Umbilical cord (tissue), 1 donor: ENCODE measurements at regions not wholly inside any gene's neighbourhood (a gene's known extent, or its start where the extent isn't known, plus 50 kb on each side); places are given as distances from the start of the nearest gene placed in this dataset.
A peak's percentile ranks its signal among the peaks of the same experiment; 100 is the strongest.

Experiments
- DNase-seq: peaks from one replicate; pipeline ENCODE4 v3.0.0-alpha.2; 2015; ENCODE audit warnings: low spot score

GRCh38 chr6:7664003-7664402 is 61.9 kb upstream of the BMP6 start:
- DNase-seq: no peak

- no peak for DNase-seq
Measured at GRCh38 chr6:7668936-7669335, 57.0 kb upstream of the BMP6 start.

GRCh38 chr6:7669742-7670141 is 56.2 kb upstream of the BMP6 start:
- no peak for DNase-seq

- DNase-seq: no peak
Measured at GRCh38 chr6:7671076-7671475, 54.8 kb upstream of the BMP6 start.

GRCh38 chr6:7671581-7671980 is 54.3 kb upstream of the BMP6 start:
- no peak for DNase-seq

- DNase-seq: no peak
Measured at GRCh38 chr6:7672066-7673062, 53.5 kb upstream of the BMP6 start.

GRCh38 chr6:7673063-7673536 is 52.8 kb upstream of the BMP6 start:
- peak; percentile 21 for DNase-seq

- DNase-seq: no peak
Measured at GRCh38 chr6:7674291-7674690, 51.6 kb upstream of the BMP6 start.

- no peak for DNase-seq
Measured at GRCh38 chr6:7675353-7675945, 50.5 kb upstream of the BMP6 start.
